WERI-Rb-1 (cell line): ENCODE measurements at regions not wholly inside any gene's neighbourhood (a gene's known extent, or its start where the extent isn't known, plus 50 kb on each side); places are given as distances from the start of the nearest gene placed in this dataset.
"Not testable (repeated sequence)": the region's sequence is repeated elsewhere in the genome, so short reads cannot be mapped to it uniquely, and the experiment has no call there.

Experiments used
- DNase-seq: peaks from one replicate; pipeline ENCODE4 v3.0.0-alpha.2; 2020
- H3K27ac ChIP-seq: fragments of 250-450 bp; sonication (Bioruptor Pico); 2 replicates; pipeline ENCODE4 v1.5.1; 2020; ENCODE audit warnings: mild to moderate bottlenecking, moderate library complexity
- H3K27me3 ChIP-seq: fragments of 250-450 bp; sonication (Bioruptor Pico); 2 replicates; pipeline ENCODE4 v1.5.1; 2021; ENCODE audit warnings: mild to moderate bottlenecking, low read depth, moderate library complexity; ENCODE audit not compliant: insufficient read depth, severe bottlenecking
- H3K36me3 ChIP-seq: fragments of 250-450 bp; sonication (Bioruptor Pico); 2 replicates; pipeline ENCODE4 v1.5.1; 2020; ENCODE audit warnings: mild to moderate bottlenecking, moderate library complexity
- H3K4me3 ChIP-seq: 2 replicates; pipeline ENCODE4 v1.5.1; 2011; ENCODE audit warnings: low read depth, mild to moderate bottlenecking, control low read depth, low read length
- H3K9me3 ChIP-seq: fragments of 250-450 bp; sonication (Bioruptor Pico); 2 replicates; pipeline ENCODE4 v1.5.1; 2021; ENCODE audit warnings: mild to moderate bottlenecking, moderate library complexity; ENCODE audit not compliant: severe bottlenecking
- TF ChIP-seq, protein P1 (sequence below): IDR thresholded peaks from 2 replicates; pipeline ENCODE4 v1.5.1; 2011; ENCODE audit warnings: low read depth, mild to moderate bottlenecking, control low read depth, inconsistent platforms, low read length

- no peak overlapping the region for H3K4me3 ChIP-seq
- H3K9me3 ChIP-seq = peaks cover 7% of the 10 kb centered on the region
- no peak overlapping the region for H3K27ac ChIP-seq
- no peaks in the 10 kb centered on the region for H3K27me3 ChIP-seq
- DNase-seq = no peak
- H3K36me3 ChIP-seq = no peaks in the 10 kb centered on the region
- TF ChIP-seq, protein P1, sequence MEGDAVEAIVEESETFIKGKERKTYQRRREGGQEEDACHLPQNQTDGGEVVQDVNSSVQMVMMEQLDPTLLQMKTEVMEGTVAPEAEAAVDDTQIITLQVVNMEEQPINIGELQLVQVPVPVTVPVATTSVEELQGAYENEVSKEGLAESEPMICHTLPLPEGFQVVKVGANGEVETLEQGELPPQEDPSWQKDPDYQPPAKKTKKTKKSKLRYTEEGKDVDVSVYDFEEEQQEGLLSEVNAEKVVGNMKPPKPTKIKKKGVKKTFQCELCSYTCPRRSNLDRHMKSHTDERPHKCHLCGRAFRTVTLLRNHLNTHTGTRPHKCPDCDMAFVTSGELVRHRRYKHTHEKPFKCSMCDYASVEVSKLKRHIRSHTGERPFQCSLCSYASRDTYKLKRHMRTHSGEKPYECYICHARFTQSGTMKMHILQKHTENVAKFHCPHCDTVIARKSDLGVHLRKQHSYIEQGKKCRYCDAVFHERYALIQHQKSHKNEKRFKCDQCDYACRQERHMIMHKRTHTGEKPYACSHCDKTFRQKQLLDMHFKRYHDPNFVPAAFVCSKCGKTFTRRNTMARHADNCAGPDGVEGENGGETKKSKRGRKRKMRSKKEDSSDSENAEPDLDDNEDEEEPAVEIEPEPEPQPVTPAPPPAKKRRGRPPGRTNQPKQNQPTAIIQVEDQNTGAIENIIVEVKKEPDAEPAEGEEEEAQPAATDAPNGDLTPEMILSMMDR = no peak
Measured at GRCh38 chr2:11949732-11950523, 203.5 kb downstream of the LPIN1 start.

GRCh38 chr2:11950896-11951295, 204.5 kb downstream of the LPIN1 start:
- no peaks in the 10 kb centered on the region for H3K27me3 ChIP-seq
- H3K9me3 ChIP-seq = peaks cover 7% of the 10 kb centered on the region
- H3K36me3 ChIP-seq = no peaks in the 10 kb centered on the region
- TF ChIP-seq, protein P1 = no peak
- H3K4me3 ChIP-seq = no peak overlapping the region
- no peak overlapping the region for H3K27ac ChIP-seq
- DNase-seq = no peak

DNA sequence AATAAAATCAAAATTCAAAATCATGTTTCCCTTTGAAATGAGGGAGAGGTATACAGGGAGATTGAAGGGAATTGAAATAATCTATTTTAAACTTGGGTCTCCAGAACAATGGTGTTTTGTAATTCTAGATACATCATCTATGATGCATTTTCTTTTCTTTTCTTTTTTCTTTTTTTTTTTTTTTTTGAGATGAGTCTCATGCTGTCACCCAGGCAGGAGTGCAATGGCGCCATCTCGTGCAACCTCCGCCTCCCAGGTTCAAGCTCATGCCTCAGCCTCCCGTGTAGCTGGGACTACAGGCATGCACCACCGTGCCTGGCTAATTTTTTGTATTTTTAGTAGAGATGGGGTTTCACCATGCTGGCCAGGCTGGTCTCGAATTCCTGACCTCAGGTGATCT, 205.1 kb downstream of the LPIN1 start:
- not testable (repeated sequence) for H3K36me3 ChIP-seq, H3K27me3 ChIP-seq, H3K4me3 ChIP-seq, H3K27ac ChIP-seq, H3K9me3 ChIP-seq
- TF ChIP-seq, protein P1 = peak; percentile 52
- DNase-seq = peak; percentile 42

DNA sequence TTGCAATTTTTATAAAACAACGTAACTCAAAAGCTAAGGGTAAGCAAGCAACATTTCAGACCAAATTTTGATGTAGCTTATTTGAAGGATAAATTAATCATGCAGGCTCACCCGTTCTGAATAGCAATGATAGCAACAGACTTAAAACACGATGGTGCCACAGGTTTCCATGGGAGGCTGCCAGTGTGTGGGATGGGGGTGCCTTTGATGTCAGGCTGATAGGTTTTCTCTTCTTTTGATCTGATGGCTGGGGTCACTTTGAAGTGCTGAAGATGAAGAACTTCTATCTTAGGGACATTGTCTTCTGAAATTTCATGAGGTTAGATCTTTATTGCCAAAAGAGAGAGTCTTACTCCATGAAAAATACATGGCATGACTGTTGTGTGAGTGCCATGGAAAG, 206.8 kb downstream of the LPIN1 start:
- Histone ChIP-seq H3K4me3 (no peak overlapping the region), H3K36me3 (no peaks in the 10 kb centered on the region), H3K27ac (no peak overlapping the region), H3K27me3 (no peaks in the 10 kb centered on the region), H3K9me3 (peaks cover 7% of the 10 kb centered on the region)
- TF ChIP-seq, protein P1 = no peak
- DNase-seq = no peak

DNA sequence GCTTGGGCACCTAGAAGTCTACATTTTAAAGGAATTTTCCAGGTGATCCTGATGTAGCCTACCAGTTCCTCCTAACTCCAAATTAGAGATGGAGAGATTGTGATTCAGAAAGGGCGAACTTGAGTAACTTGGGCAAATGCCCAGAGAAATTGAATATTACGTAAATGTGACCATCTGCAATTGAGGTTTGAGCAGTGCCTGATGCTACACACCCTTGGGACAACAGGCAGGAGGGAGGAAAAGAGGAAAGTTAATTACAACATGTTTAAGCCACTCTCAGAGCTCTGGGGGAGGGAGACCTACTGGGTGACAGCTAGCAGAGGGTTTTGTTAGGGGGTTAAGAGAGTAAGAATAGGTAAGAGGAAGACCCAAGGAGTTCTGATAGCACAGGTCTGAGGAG, 208.9 kb downstream of the LPIN1 start:
- no peaks in the 10 kb centered on the region for H3K27me3 ChIP-seq
- no peaks in the 10 kb centered on the region for H3K36me3 ChIP-seq
- no peak overlapping the region for H3K27ac ChIP-seq
- no peak overlapping the region for H3K4me3 ChIP-seq
- TF ChIP-seq, protein P1 = no peak
- peaks cover 11% of the 10 kb centered on the region for H3K9me3 ChIP-seq
- no peak for DNase-seq

- H3K27me3 ChIP-seq = no peaks in the 10 kb centered on the region
- TF ChIP-seq, protein P1 = no peak
- H3K36me3 ChIP-seq = no peaks in the 10 kb centered on the region
- peaks cover 11% of the 10 kb centered on the region for H3K9me3 ChIP-seq
- H3K4me3 ChIP-seq = no peak overlapping the region
- DNase-seq = no peak
- H3K27ac ChIP-seq = no peak overlapping the region
Measured at GRCh38 chr2:11955884-11956291, 209.5 kb downstream of the LPIN1 start.
